KMS-11 (cell line): ENCODE measurements at regions not wholly inside any gene's neighbourhood (a gene's known extent, or its start where the extent isn't known, plus 50 kb on each side); places are given as distances from the start of the nearest gene placed in this dataset.

ENCODE experiments used
- H2AFZ ChIP-seq: fragments of 200-600 bp; sonication (generic); 2 replicates; pipeline ENCODE4 v1.6.1; 2016; ENCODE audit warnings: antibody characterized with exemption, mixed run types, low read depth
- H3K27ac ChIP-seq: fragments of 200-600 bp; sonication (generic); 2 replicates; pipeline ENCODE4 v1.6.1; 2016; ENCODE audit warnings: mild to moderate bottlenecking, mixed run types
- H3K27me3 ChIP-seq: fragments of 200-600 bp; sonication (generic); 2 replicates; pipeline ENCODE4 v1.6.1; 2017; ENCODE audit warnings: mild to moderate bottlenecking, low read depth, mixed run types, moderate library complexity; ENCODE audit not compliant: insufficient read depth
- H3K36me3 ChIP-seq: fragments of 200-600 bp; sonication (generic); 2 replicates; pipeline ENCODE4 v1.6.1; 2017; ENCODE audit warnings: mild to moderate bottlenecking, mixed run types; ENCODE audit not compliant: insufficient read depth
- H3K4me1 ChIP-seq: fragments of 200-600 bp; sonication (generic); 2 replicates; pipeline ENCODE4 v1.6.1; 2016; ENCODE audit warnings: mild to moderate bottlenecking, low read depth, mixed run types; ENCODE audit not compliant: poor library complexity, severe bottlenecking
- H3K4me2 ChIP-seq: fragments of 200-600 bp; sonication (generic); 2 replicates; pipeline ENCODE4 v1.7.0; 2016; ENCODE audit warnings: mild to moderate bottlenecking, mixed run types
- H3K4me3 ChIP-seq: fragments of 200-600 bp; sonication (generic); IDR thresholded peaks from 2 replicates; pipeline ENCODE4 v1.6.1; 2017; ENCODE audit warnings: low read depth, low read length, mixed read lengths; ENCODE audit not compliant: insufficient read depth
- H3K79me2 ChIP-seq: fragments of 200-600 bp; sonication (generic); 2 replicates; pipeline ENCODE4 v1.6.1; 2016; ENCODE audit warnings: low read depth, mixed run types; ENCODE audit not compliant: insufficient read depth
- H3K9ac ChIP-seq: fragments of 200-600 bp; sonication (generic); 2 replicates; pipeline ENCODE4 v1.6.1; 2016; ENCODE audit warnings: mild to moderate bottlenecking, mixed run types
- H4K20me1 ChIP-seq: fragments of 200-600 bp; sonication (generic); 2 replicates; pipeline ENCODE4 v1.6.1; 2016; ENCODE audit warnings: mild to moderate bottlenecking, mixed run types; ENCODE audit not compliant: insufficient read depth
- CTCF ChIP-seq: fragments of 200-600 bp; sonication (generic); conservative IDR thresholded peaks from 2 replicates; pipeline ENCODE4 v1.6.1; 2017; ENCODE audit warnings: low read depth, mild to moderate bottlenecking, antibody characterized with exemption, low read length, moderate library complexity, mixed read lengths

- Histone ChIP-seq H4K20me1 (no peaks in the 10 kb centered on the region), H3K36me3 (no peaks in the 10 kb centered on the region), H3K79me2 (no peaks in the 10 kb centered on the region), H2AFZ (no peak overlapping the region), H3K27ac (no peak overlapping the region), H3K4me1 (no peaks in the 10 kb centered on the region), H3K9ac (no peak overlapping the region), H3K27me3 (peaks cover 3% of the 10 kb centered on the region; the same call in 1 of the 2 replicates), H3K4me3 (no peak overlapping the region), H3K4me2 (no peak overlapping the region)
- no peak for TF ChIP-seq CTCF
Measured at GRCh38 chr22:49202226-49202625, 625.4 kb downstream of the BRD1 start.

DNA sequence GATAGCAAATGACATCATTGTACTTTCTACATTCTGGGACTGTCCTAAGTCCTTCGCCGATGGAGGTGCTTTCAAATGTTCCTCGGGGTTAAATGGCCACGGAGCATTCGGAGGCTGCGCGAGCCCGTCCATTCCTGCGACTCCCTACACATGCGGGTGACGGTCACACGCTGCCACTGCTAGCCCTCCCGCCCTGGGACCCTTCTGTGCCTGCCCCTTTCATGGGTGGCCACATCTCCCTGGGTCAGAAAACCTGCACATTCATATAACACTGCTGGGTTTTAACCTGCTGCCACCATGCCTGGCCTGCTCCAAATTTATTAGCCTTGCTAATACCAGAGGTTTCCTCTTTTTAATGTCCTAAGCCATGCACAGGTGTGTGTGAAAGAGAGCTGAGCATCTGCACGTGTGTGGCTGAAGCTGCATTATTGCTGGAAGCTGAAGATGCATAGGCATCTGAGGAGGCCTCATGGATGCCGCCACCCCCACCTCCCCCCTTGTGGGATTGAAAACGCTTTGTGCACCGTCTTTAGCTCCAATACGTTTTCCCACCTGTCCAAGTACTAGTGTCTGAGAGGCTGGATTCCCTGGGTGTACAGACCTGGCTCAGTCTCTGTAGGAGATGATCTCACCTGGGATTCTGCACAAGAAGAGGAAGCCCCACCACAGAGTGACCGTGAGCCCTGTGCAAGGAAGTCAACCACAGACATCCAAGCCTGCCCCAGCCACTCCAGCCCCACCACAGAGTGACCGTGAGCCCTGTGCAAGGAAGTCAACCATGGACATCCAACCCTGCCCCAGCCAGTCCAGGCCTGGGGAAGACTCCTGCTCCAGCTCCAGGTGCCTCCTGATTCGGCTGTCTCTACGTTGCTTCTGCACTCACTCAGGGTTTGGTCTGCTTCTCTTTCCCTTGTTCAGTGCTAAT, 626.4 kb downstream of the BRD1 start:
- Histone ChIP-seq H3K36me3 (no peaks in the 10 kb centered on the region), H2AFZ (no peak overlapping the region), H3K4me3 (no peak overlapping the region), H3K9ac (no peak overlapping the region), H3K27ac (no peak overlapping the region), H3K27me3 (peaks cover 3% of the 10 kb centered on the region; the same call in 1 of the 2 replicates), H3K79me2 (no peaks in the 10 kb centered on the region), H3K4me2 (no peak overlapping the region), H3K4me1 (no peaks in the 10 kb centered on the region), H4K20me1 (no peaks in the 10 kb centered on the region)
- TF ChIP-seq CTCF: no peak

GRCh38 chr22:49199224-49199623, 628.4 kb downstream of the BRD1 start:
- no peaks in the 10 kb centered on the region for H3K36me3 ChIP-seq
- H3K4me1 ChIP-seq: no peaks in the 10 kb centered on the region
- no peak overlapping the region for H3K4me2 ChIP-seq
- H3K27ac ChIP-seq: no peak overlapping the region
- H2AFZ ChIP-seq: no peak overlapping the region
- no peak overlapping the region for H3K4me3 ChIP-seq
- no peaks in the 10 kb centered on the region for H3K79me2 ChIP-seq
- no peak overlapping the region for H3K9ac ChIP-seq
- peaks cover 3% of the 10 kb centered on the region; the same call in 1 of the 2 replicates for H3K27me3 ChIP-seq
- TF ChIP-seq CTCF: no peak
- no peaks in the 10 kb centered on the region for H4K20me1 ChIP-seq

DNA sequence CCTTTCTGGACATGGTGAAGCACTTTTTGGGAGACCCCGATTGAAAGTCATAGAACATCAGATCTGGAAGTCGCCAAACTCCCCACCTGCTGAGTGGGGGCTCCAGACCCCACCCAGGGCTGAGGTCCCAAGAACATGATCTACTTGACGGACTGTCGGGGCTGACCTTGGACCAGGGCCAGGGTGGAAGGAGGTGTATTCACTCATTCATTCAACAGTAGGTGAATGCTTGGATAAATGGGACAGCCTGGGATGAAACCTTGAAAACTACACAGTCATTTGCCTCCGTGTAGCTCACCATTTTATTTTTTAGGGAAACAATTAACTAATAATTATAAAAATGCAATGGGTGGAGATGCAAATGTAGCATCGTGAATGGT, 629.0 kb downstream of the BRD1 start:
- Histone ChIP-seq H2AFZ (no peak overlapping the region), H3K27ac (no peak overlapping the region), H3K4me2 (no peak overlapping the region), H3K4me3 (no peak overlapping the region), H3K9ac (no peak overlapping the region), H3K4me1 (no peaks in the 10 kb centered on the region), H3K79me2 (no peaks in the 10 kb centered on the region), H3K36me3 (no peaks in the 10 kb centered on the region), H4K20me1 (no peaks in the 10 kb centered on the region), H3K27me3 (peaks cover 3% of the 10 kb centered on the region; the same call in 1 of the 2 replicates)
- TF ChIP-seq CTCF: no peak
